Uterus (tissue), 3 donors: ENCODE measurements at regions not wholly inside any gene's neighbourhood (a gene's known extent, or its start where the extent isn't known, plus 50 kb on each side); places are given as distances from the start of the nearest gene placed in this dataset.

Source experiments
- DNase-seq, 2 donors: peaks; one replicate each; pipeline ENCODE4 v3.0.0-alpha.2; 2019 to 2020
- H3K27ac ChIP-seq, 2 donors: fragments of 200-600 bp; sonication (generic); 1 replicate in 1 of 2; 2 replicates in 1 of 2; pipeline ENCODE4 v1.5.1; 2016 to 2018
- H3K27me3 ChIP-seq, 2 donors: fragments of 200-600 bp; sonication (generic); one replicate each; pipeline ENCODE4 v1.5.1; 2018 to 2019; ENCODE audit warnings: control low read depth in 1 of 2
- H3K36me3 ChIP-seq, 2 donors: fragments of 200-600 bp; sonication (generic); one replicate each; pipeline ENCODE4 v1.5.1; 2019; ENCODE audit warnings: control low read depth in 1 of 2
- H3K4me1 ChIP-seq, 2 donors: fragments of 200-600 bp; sonication (generic); one replicate each; pipeline ENCODE4 v1.5.1; 2018 to 2019; ENCODE audit warnings: control low read depth in 1 of 2
- H3K4me3 ChIP-seq, 2 donors: fragments of 200-600 bp; sonication (generic); 1 replicate in 1 of 2; 2 replicates in 1 of 2; pipeline ENCODE4 v1.5.1; 2018 to 2019; ENCODE audit warnings: mild to moderate bottlenecking in 1 of 2
- H3K9me3 ChIP-seq, 2 donors: fragments of 200-600 bp; sonication (generic); one replicate each; pipeline ENCODE4 v1.5.1; 2019; ENCODE audit warnings: control low read depth in 1 of 2
- POLR2A ChIP-seq, 2 donors: fragments of 450-650 bp; IDR thresholded peaks; one replicate each; pipeline ENCODE4 v1.6.1; 2016; ENCODE audit warnings: antibody characterized with exemption in 2 of 2, mild to moderate bottlenecking in 1 of 2, moderate library complexity in 1 of 2
- intact Hi-C: fragments of 100-400 bp; cut with DNase I; formaldehyde crosslinking; loops from one replicate; pipeline ENCODE4 v1.15.1; 2023; ENCODE audit warnings: low total_unique reads
- TF ChIP-seq, protein P1 (sequence below), 4 experiments: fragments of 200-600 bp in 2 of 4; fragments of 450-650 bp in 2 of 4; sonication (generic) in 2 of 4; IDR thresholded peaks; one replicate each; pipeline ENCODE4 v1.5.1; 2016 to 2019; ENCODE audit warnings: antibody characterized with exemption in 4 of 4, mild to moderate bottlenecking in 2 of 4, moderate library complexity in 1 of 4
- donor health status: DM: yes; HTN: yes; CAD: no.

GRCh38 chr2:78646533-78647364, 378.8 kb upstream of the REG3G start:
- H3K27ac ChIP-seq = no peak overlapping the region
- H3K4me1 ChIP-seq = no peaks in the 10 kb centered on the region
- H3K4me3 ChIP-seq = no peak overlapping the region
- TF ChIP-seq POLR2A (IDR thresholded peaks at IDR 0.05) = no peak
- TF ChIP-seq, protein P1, sequence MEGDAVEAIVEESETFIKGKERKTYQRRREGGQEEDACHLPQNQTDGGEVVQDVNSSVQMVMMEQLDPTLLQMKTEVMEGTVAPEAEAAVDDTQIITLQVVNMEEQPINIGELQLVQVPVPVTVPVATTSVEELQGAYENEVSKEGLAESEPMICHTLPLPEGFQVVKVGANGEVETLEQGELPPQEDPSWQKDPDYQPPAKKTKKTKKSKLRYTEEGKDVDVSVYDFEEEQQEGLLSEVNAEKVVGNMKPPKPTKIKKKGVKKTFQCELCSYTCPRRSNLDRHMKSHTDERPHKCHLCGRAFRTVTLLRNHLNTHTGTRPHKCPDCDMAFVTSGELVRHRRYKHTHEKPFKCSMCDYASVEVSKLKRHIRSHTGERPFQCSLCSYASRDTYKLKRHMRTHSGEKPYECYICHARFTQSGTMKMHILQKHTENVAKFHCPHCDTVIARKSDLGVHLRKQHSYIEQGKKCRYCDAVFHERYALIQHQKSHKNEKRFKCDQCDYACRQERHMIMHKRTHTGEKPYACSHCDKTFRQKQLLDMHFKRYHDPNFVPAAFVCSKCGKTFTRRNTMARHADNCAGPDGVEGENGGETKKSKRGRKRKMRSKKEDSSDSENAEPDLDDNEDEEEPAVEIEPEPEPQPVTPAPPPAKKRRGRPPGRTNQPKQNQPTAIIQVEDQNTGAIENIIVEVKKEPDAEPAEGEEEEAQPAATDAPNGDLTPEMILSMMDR (IDR thresholded peaks at IDR 0.05) = no peak
- DNase-seq = no peak
- no peaks in the 10 kb centered on the region for H3K9me3 ChIP-seq
- H3K27me3 ChIP-seq = no peaks in the 10 kb centered on the region
- no peaks in the 10 kb centered on the region for H3K36me3 ChIP-seq
- intact Hi-C loops = no loop called here

DNA sequence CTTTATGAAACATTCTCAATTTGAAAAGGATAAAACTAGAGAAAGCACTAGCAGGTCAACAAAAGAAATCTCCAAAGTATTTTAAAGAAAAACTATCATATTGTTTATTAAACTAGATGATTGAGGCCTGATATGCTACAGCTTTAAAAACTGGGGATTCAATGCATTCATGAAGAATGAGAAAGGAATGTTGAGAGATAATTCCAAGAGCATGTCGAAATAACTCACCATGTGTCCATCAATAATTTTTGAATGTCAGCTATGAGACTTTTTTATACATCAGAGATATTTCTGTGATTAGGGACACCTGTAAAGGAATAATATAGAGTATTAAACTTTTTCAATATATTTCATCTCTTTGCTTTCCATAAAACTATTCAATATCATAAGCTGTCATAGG, 376.9 kb upstream of the REG3G start:
- H3K27ac ChIP-seq = no peak overlapping the region
- no peaks in the 10 kb centered on the region for H3K36me3 ChIP-seq
- H3K4me3 ChIP-seq = no peak overlapping the region
- TF ChIP-seq, protein P1 (IDR thresholded peaks at IDR 0.05) = no peak
- no peak for TF ChIP-seq POLR2A (IDR thresholded peaks at IDR 0.05)
- H3K9me3 ChIP-seq = no peaks in the 10 kb centered on the region
- intact Hi-C loops = no loop called here
- no peaks in the 10 kb centered on the region for H3K27me3 ChIP-seq
- DNase-seq = no peak
- no peaks in the 10 kb centered on the region for H3K4me1 ChIP-seq

GRCh38 chr2:78654941-78655340, 370.6 kb upstream of the REG3G start:
- TF ChIP-seq, protein P1 (IDR thresholded peaks at IDR 0.05) = no peak
- TF ChIP-seq POLR2A (IDR thresholded peaks at IDR 0.05) = no peak
- Histone ChIP-seq H3K4me1 (no peaks in the 10 kb centered on the region), H3K27ac (no peak overlapping the region), H3K36me3 (no peaks in the 10 kb centered on the region), H3K9me3 (no peaks in the 10 kb centered on the region), H3K4me3 (no peak overlapping the region), H3K27me3 (no peaks in the 10 kb centered on the region)
- intact Hi-C loops = no loop called here
- DNase-seq = no peak

DNA sequence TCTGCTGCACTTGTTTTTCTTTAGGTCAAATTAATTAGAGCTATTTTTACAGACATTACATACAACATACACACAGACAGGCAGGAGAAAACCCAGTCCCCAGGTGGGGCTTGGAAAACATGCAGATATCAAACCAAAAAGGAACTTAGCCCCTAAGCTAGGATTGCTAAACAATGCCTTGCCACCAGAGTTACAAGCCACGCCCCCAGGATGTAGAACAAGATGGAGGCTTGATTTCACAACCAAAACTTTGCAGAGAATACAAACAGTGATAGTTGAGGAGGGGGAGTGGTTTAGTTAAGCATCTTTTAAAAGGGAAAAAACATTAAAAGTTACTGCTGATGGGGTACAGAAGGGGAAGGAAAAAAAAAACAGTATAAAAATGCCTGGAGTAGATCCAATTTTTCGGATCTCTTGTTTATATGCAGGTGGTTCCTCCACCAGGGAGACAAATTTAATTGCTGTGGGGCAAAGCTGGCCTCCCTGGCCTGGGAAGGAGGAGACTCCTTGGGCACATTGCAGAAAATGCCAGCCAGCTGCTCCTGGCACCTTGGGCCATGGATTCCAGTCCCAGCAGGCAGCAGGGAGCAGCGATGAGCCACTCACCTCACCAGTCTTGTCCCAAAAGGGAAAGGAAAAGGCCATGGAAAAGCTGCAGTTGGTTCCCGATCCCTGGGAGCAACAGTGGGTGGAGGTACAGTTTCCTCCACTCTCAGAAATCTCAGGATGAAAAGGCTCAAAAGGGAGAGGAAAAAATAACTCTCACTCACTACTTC, 348.4 kb upstream of the REG3G start:
- intact Hi-C loops = no loop called here
- TF ChIP-seq, protein P1 (IDR thresholded peaks at IDR 0.05) = no peak
- no peak for TF ChIP-seq POLR2A (IDR thresholded peaks at IDR 0.05)
- Histone ChIP-seq H3K4me3 (no peak overlapping the region), H3K27ac (peak overlapping the region in 1 of 2 donors; percentile 8), H3K36me3 (no peaks in the 10 kb centered on the region), H3K4me1 (no peaks in the 10 kb centered on the region), H3K27me3 (no peaks in the 10 kb centered on the region), H3K9me3 (no peaks in the 10 kb centered on the region)
- DNase-seq = no peak

GRCh38 chr2:78677774-78678173, 347.7 kb upstream of the REG3G start:
- TF ChIP-seq, protein P1 (IDR thresholded peaks at IDR 0.05) = no peak
- TF ChIP-seq POLR2A (IDR thresholded peaks at IDR 0.05) = no peak

More at GRCh38 chr2:78677774-78678173, 347.7 kb upstream of the REG3G start:
- Histone ChIP-seq H3K4me3 (no peak overlapping the region), H3K9me3 (no peaks in the 10 kb centered on the region), H3K4me1 (no peaks in the 10 kb centered on the region), H3K27me3 (no peaks in the 10 kb centered on the region), H3K27ac (no peak overlapping the region), H3K36me3 (no peaks in the 10 kb centered on the region)
- no peak for DNase-seq
- intact Hi-C loops = no loop called here
